Upper lobe of left lung (tissue), 4 donors: ENCODE measurements at regions not wholly inside any gene's neighbourhood (a gene's known extent, or its start where the extent isn't known, plus 50 kb on each side); places are given as distances from the start of the nearest gene placed in this dataset.

Source experiments
- CTCF ChIP-seq, 6 experiments: fragments of 450-650 bp in 4 of 6; fragments of 200-600 bp in 2 of 6; sonication (generic) in 2 of 6; IDR thresholded peaks; one replicate each; pipeline ENCODE4 v1.5.1; 2016 to 2019; ENCODE audit warnings: antibody characterized with exemption in 6 of 6
- POLR2AphosphoS5 ChIP-seq, 2 donors: sonication (generic); formaldehyde crosslinking; IDR thresholded peaks; one replicate each; pipeline ENCODE4 v1.5.1; 2017; ENCODE audit warnings: antibody characterized with exemption in 2 of 2

GRCh38 chr5:84568171-84568570 lies 183.5 kb upstream of the EDIL3 start:
- TF ChIP-seq POLR2AphosphoS5 (IDR thresholded peaks at IDR 0.05) = no peak
- no peak for TF ChIP-seq CTCF (IDR thresholded peaks at IDR 0.05)
